Calu3 (cell line): ENCODE measurements at regions not wholly inside any gene's neighbourhood (a gene's known extent, or its start where the extent isn't known, plus 50 kb on each side); places are given as distances from the start of the nearest gene placed in this dataset.

Experiments
- BruUV-seq: library from RNA; stranded (reverse); fragments of 400-500 nt; replicated peaks from 2 replicates; lab custom pipeline; 2021; lab: Mats Ljungman, UMichigan
- CTCF ChIA-PET: fragments of 300-600 bp; sonication (Branson Sonifier 250); formaldehyde crosslinking; loops from one replicate; lab custom pipeline; 2022; ENCODE audit warnings: antibody characterized with exemption; lab: Charles Lee
- DNase-seq: peaks from one replicate; pipeline ENCODE4 v3.0.0; 2022
- H3K27ac Mint-ChIP-seq: one replicate; pipeline ENCODE4 v1.8.0; 2022; ENCODE audit warnings: mixed read lengths; ENCODE audit not compliant: unreplicated experiment
- H3K27me3 Mint-ChIP-seq: one replicate; pipeline ENCODE4 v1.8.0; 2022; ENCODE audit warnings: mixed read lengths; ENCODE audit not compliant: unreplicated experiment
- H3K36me3 Mint-ChIP-seq: one replicate; pipeline ENCODE4 v1.8.0; 2022; ENCODE audit warnings: mild to moderate bottlenecking, moderate library complexity, mixed read lengths; ENCODE audit not compliant: insufficient read depth, unreplicated experiment
- H3K4me1 Mint-ChIP-seq: one replicate; pipeline ENCODE4 v1.8.0; 2022; ENCODE audit warnings: mild to moderate bottlenecking, low read depth, mixed read lengths; ENCODE audit not compliant: unreplicated experiment
- H3K4me3 Mint-ChIP-seq: one replicate; pipeline ENCODE4 v1.8.0; 2022; ENCODE audit warnings: mild to moderate bottlenecking, low read depth, moderate library complexity, mixed read lengths; ENCODE audit not compliant: unreplicated experiment
- H3K9me3 Mint-ChIP-seq: one replicate; pipeline ENCODE4 v1.8.0; 2022; ENCODE audit warnings: low read depth, mixed read lengths; ENCODE audit not compliant: unreplicated experiment
- CTCF ChIP-seq: fragments of 200-600 bp; IDR thresholded peaks from one replicate; pipeline ENCODE4 v1.8.0; 2022; ENCODE audit warnings: antibody characterized with exemption; ENCODE audit not compliant: unreplicated experiment
- intact Hi-C: fragments of 100-400 bp; cut with micrococcal nuclease; formaldehyde crosslinking; loops from one replicate; pipeline ENCODE4 v1.10.0; 2022; ENCODE audit not compliant: unreplicated experiment

GRCh38 chr1:188761226-188761625 lies 1716.4 kb downstream of the BRINP3 start:
- Mint-ChIP-seq H3K4me1 (no peaks in the 10 kb centered on the region), H3K36me3 (no peaks in the 10 kb centered on the region), H3K4me3 (no peak overlapping the region), H3K27me3 (no peaks in the 10 kb centered on the region), H3K9me3 (no peaks in the 10 kb centered on the region), H3K27ac (no peak overlapping the region)
- no peak for TF ChIP-seq CTCF
- DNase-seq = no peak
- intact Hi-C loops = no loop called here
- CTCF ChIA-PET = no interaction called here
- no TSS peak for BruUV-seq

- Mint-ChIP-seq H3K36me3 (no peaks in the 10 kb centered on the region), H3K4me1 (no peaks in the 10 kb centered on the region), H3K9me3 (no peaks in the 10 kb centered on the region), H3K4me3 (no peak overlapping the region), H3K27me3 (no peaks in the 10 kb centered on the region), H3K27ac (no peak overlapping the region)
- BruUV-seq = no TSS peak
- TF ChIP-seq CTCF = no peak
- CTCF ChIA-PET = no interaction called here
- no peak for DNase-seq
- intact Hi-C loops = no loop called here
These were observed 1715.4 kb downstream of the BRINP3 start for GRCh38 chr1:188762166-188762743.

DNA sequence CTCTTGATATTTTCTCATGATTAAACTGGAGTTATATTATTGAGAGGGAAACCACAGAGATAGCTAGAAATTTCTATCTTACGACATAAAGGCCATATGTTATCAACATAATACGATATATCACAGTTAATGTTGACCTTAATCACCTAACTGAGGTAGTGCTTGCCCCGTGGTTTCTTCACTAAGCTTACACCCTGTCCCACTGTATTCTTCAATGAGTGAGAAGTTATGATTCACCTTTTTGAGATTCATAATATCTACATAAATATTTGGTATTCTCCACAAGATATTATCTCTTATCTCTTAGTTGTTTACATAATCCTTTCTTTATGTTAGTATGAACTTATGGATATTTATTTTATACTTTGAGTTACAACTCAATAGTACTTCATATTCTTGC lies 1714.1 kb downstream of the BRINP3 start:
- no peaks in the 10 kb centered on the region for H3K9me3 Mint-ChIP-seq
- intact Hi-C loops = no loop called here
- no peaks in the 10 kb centered on the region for H3K27me3 Mint-ChIP-seq
- TF ChIP-seq CTCF = no peak
- no peak overlapping the region for H3K4me3 Mint-ChIP-seq
- CTCF ChIA-PET = interaction anchor here (0.6 kb wide), 1 partner anchor 19 kb away, joined by 6 read pairs; no protein-coding TSS in a partner anchor
- no peaks in the 10 kb centered on the region for H3K4me1 Mint-ChIP-seq
- no peaks in the 10 kb centered on the region for H3K36me3 Mint-ChIP-seq
- H3K27ac Mint-ChIP-seq = no peak overlapping the region
- no peak for DNase-seq
- no TSS peak for BruUV-seq

DNA sequence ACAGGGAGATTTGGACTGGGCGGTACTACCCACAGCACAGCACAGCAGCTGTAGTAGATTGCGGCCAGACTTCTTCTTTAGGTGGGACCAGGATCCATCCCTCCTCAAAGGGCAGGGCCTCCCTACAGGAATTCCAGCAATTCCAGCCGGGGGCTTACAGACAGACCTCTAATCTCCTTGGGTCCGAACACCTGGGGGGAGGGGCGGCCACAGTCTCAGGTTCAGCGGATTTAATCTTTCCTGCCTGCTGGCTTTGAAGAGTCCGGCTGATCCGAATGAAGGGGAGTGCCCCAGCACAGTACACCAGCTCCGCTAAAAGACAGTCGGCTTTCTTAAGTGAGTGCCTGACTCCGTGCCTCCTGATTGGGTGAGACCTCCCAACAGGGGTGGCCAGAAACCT lies 1708.5 kb downstream of the BRINP3 start:
- Mint-ChIP-seq H3K4me3 (no peak overlapping the region), H3K4me1 (no peaks in the 10 kb centered on the region), H3K27ac (no peak overlapping the region), H3K27me3 (no peaks in the 10 kb centered on the region), H3K9me3 (peaks cover 5% of the 10 kb centered on the region), H3K36me3 (no peaks in the 10 kb centered on the region)
- BruUV-seq = no TSS peak
- CTCF ChIA-PET = no interaction called here
- no peak for DNase-seq
- intact Hi-C loops = no loop called here
- no peak for TF ChIP-seq CTCF
